Esophagus muscularis mucosa (tissue), 4 donors: ENCODE measurements at regions not wholly inside any gene's neighbourhood (a gene's known extent, or its start where the extent isn't known, plus 50 kb on each side); places are given as distances from the start of the nearest gene placed in this dataset.

Experiments
- DNase-seq: peaks from one replicate; pipeline ENCODE4 v3.0.0-alpha.2; 2017; ENCODE audit errors: extremely low spot score
- H3K27ac ChIP-seq, 4 donors: fragments of 200-600 bp; sonication (generic); replicated peaks in 1 of 4; 1 replicate in 3 of 4; 2 replicates in 1 of 4; pipeline ENCODE4 v1.5.1; 2016 to 2019; ENCODE audit warnings: mild to moderate bottlenecking in 1 of 4
- H3K27me3 ChIP-seq, 4 donors: fragments of 200-600 bp; sonication (generic); one replicate each; pipeline versions ENCODE4 v1.5.1 to v1.6.0; 2016 to 2019
- H3K36me3 ChIP-seq, 4 donors: fragments of 200-600 bp; sonication (generic); one replicate each; pipeline ENCODE4 v1.5.1; 2016 to 2019
- H3K4me1 ChIP-seq, 4 donors: fragments of 200-600 bp; sonication (generic); one replicate each; pipeline ENCODE4 v1.5.1; 2016 to 2019
- H3K4me3 ChIP-seq, 4 donors: fragments of 200-600 bp; sonication (generic); 1 replicate in 2 of 4; 2 replicates in 2 of 4; pipeline ENCODE4 v1.5.1; 2016 to 2019; ENCODE audit warnings: mild to moderate bottlenecking in 4 of 4, moderate library complexity in 1 of 4
- H3K9me3 ChIP-seq, 4 donors: fragments of 200-600 bp; sonication (generic); 1 replicate in 3 of 4; 2 replicates in 1 of 4; pipeline ENCODE4 v1.5.1; 2016 to 2019
- EP300 ChIP-seq: sonication (generic); formaldehyde crosslinking; IDR thresholded peaks from one replicate; pipeline ENCODE4 v1.6.1; 2017; ENCODE audit warnings: antibody characterized with exemption
- POLR2A ChIP-seq: fragments of 450-650 bp; IDR thresholded peaks from one replicate; pipeline ENCODE4 v1.6.1; 2017; ENCODE audit warnings: antibody characterized with exemption, moderate library complexity, mild to moderate bottlenecking, low read depth
- POLR2AphosphoS5 ChIP-seq, 2 donors: sonication (generic); formaldehyde crosslinking; IDR thresholded peaks; one replicate each; pipeline ENCODE4 v1.6.1; 2017; ENCODE audit warnings: antibody characterized with exemption in 2 of 2
- WGBS: methylation state at CpG from one replicate; pipeline ENCODE4 v1.1.5; 2018; 5-methylcytosine and 5-hydroxymethylcytosine counted together
- intact Hi-C: fragments of 100-400 bp; cut with DNase I; formaldehyde crosslinking; loops from one replicate; pipeline ENCODE4 v1.15.1; 2023
- TF ChIP-seq, protein P1 (sequence below), 3 experiments: fragments of 200-600 bp in 2 of 3; fragments of 450-650 bp in 1 of 3; sonication (generic) in 2 of 3; IDR thresholded peaks; one replicate each; pipeline ENCODE4 v1.5.1; 2017 to 2019; ENCODE audit warnings: antibody characterized with exemption in 3 of 3, mild to moderate bottlenecking in 2 of 3, moderate library complexity in 1 of 3

DNA sequence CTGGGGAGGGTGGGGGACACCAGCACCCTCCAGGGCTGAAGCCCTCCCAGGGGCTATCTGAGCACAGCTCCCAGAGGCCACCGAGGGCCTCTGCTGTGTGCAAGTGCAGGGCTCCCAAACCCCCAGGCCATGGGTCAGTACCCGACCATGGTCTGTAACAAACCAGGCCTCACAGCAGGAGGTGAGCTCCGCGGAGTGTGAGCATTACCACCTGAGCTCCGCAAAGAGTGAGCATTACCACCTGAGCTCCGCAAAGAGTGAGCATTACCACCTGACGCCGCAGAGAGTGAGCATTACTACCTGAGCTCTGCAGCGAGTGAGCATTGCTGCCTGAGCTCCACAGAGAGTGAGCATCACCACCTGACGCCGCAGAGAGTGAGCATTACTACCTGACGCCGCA lies 152.9 kb upstream of the IRX2 start:
- intact Hi-C loops: no loop called here
- TF ChIP-seq, protein P1, sequence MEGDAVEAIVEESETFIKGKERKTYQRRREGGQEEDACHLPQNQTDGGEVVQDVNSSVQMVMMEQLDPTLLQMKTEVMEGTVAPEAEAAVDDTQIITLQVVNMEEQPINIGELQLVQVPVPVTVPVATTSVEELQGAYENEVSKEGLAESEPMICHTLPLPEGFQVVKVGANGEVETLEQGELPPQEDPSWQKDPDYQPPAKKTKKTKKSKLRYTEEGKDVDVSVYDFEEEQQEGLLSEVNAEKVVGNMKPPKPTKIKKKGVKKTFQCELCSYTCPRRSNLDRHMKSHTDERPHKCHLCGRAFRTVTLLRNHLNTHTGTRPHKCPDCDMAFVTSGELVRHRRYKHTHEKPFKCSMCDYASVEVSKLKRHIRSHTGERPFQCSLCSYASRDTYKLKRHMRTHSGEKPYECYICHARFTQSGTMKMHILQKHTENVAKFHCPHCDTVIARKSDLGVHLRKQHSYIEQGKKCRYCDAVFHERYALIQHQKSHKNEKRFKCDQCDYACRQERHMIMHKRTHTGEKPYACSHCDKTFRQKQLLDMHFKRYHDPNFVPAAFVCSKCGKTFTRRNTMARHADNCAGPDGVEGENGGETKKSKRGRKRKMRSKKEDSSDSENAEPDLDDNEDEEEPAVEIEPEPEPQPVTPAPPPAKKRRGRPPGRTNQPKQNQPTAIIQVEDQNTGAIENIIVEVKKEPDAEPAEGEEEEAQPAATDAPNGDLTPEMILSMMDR (IDR thresholded peaks at IDR 0.05): no peak
- TF ChIP-seq POLR2AphosphoS5 (IDR thresholded peaks at IDR 0.05) (no peak), EP300 (no peak), POLR2A (no peak)
- no peaks in the 10 kb centered on the region for H3K36me3 ChIP-seq
- no peaks in the 10 kb centered on the region for H3K9me3 ChIP-seq
- 69% methylated on average over 9 of the region's 13 CpGs for WGBS
- no peak overlapping the region for H3K27ac ChIP-seq
- peak; percentile 55 for DNase-seq
- H3K4me3 ChIP-seq: no peak overlapping the region
- H3K27me3 ChIP-seq: peaks cover 0 to 16% (median 0%) of the 10 kb centered on the region in 4 donors
- no peaks in the 10 kb centered on the region for H3K4me1 ChIP-seq

DNA sequence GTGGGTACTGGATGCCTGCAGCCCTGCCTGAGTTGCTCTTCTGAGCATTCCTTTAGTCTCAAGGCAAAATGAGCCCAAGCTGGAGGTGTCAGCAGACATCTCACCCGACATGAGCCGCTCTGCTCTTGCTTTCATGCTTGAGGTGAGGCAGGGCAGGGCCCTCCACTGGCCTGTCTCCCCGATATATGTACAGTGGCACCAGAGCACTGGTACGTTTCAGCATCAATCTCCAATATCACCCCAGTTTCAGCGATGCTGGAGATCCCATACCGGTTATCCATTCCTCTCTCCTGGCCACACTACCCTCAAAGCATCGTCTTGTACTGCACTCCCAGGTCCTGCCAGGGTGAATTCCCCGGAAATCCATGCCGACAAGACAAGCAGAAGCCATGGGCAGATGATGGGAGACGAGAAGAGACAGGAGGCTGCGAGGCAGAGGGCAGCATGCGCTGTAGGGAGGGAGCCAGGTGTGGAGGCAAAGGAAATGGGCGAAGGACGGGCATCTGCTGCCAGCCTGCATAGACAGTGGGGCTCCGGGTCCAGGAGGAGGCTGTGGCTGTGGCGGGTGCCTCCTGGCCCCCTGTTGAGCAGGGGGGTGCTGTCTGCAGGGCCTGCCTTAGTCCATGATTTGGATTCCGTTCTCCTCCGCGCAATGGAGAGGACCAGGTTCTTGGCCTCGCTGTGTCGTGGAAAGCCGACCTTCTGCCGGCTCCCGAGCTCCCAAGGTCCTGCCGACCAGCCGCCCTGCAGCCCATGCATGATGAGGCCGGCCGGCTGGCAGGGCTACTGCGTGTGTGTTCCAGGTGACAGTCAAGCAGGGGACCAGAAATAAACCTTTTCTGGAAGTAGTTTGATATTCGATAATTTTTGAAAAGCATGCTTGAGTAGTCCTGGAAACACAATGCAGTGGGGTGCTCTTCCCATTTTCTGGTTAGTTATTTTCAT lies 152.2 kb upstream of the IRX2 start:
- DNase-seq: peak; percentile 89
- Histone ChIP-seq H3K36me3 (no peaks in the 10 kb centered on the region), H3K4me1 (no peaks in the 10 kb centered on the region), H3K27ac (no peak overlapping the region), H3K9me3 (no peaks in the 10 kb centered on the region), H3K4me3 (no peak overlapping the region), H3K27me3 (peaks cover 0 to 16% (median 0%) of the 10 kb centered on the region in 4 donors)
- 85% methylated on average over 28 of the region's 30 CpGs for WGBS
- TF ChIP-seq EP300 (no peak), POLR2A (no peak), POLR2AphosphoS5 (IDR thresholded peaks at IDR 0.05) (no peak)
- TF ChIP-seq, protein P1 (IDR thresholded peaks at IDR 0.05): no peak
- intact Hi-C loops: no loop called here

DNA sequence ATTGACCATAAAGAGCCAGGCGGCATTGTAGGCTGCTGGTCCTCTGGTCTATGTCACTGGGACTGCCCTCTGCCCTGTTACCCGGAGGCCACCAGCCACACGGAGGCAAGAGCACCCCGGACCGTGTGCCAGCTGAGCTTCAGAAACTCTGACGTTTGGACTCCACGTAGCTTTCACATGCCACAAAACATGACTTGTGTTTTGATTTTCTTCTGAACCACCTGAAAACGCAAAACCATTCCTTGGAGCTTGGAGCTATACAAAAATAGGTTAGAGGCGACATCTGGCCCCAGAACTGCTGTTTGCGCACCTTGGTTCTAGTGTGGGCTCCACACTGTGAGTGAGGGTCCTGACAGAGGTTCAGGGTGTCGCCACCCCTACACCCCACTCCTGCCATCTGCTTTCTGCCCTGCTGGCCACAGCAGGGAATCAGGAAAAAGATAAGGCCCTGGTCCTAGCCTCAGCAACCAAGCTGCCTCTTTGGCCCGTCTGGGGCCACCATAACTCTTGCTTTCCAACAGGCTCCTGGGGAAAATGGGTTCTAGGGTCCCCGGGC lies 151.3 kb upstream of the IRX2 start:
- intact Hi-C loops: no loop called here
- Histone ChIP-seq H3K9me3 (peaks cover 0 to under 1% (median 0%) of the 10 kb centered on the region in 4 donors), H3K4me1 (no peaks in the 10 kb centered on the region), H3K4me3 (no peak overlapping the region), H3K27me3 (peaks cover 0 to 19% (median 0%) of the 10 kb centered on the region in 4 donors), H3K27ac (no peak overlapping the region), H3K36me3 (no peaks in the 10 kb centered on the region)
- WGBS: 87% methylated on average over 11 of the region's 13 CpGs
- TF ChIP-seq POLR2A (no peak), EP300 (no peak), POLR2AphosphoS5 (IDR thresholded peaks at IDR 0.05) (no peak)
- TF ChIP-seq, protein P1 (IDR thresholded peaks at IDR 0.05): no peak
- peak; percentile 12 for DNase-seq

DNA sequence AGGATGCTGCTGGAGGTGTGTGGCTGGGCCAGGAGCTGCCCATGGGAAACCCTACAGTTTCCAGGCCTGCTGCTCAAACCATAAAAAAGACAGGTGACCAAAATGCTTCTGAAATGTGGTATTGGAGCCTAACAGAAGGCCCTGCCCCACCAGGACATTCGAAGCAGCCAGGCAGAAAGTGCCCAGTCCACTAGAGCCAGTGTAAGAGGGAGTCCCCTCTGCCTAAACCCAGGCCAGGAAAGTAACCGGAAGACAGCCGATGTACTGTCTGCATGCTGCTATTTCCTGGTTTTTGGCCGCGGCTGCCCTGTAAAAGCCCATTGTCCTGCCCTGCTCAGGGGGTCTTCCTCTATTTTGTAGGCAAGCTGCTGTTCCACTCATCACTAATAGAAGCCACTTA lies 150.7 kb upstream of the IRX2 start:
- TF ChIP-seq POLR2A (no peak), EP300 (no peak), POLR2AphosphoS5 (IDR thresholded peaks at IDR 0.05) (no peak)
- TF ChIP-seq, protein P1 (IDR thresholded peaks at IDR 0.05): no peak
- H3K27me3 ChIP-seq: peaks cover 0 to 22% (median 0%) of the 10 kb centered on the region in 4 donors
- no peak overlapping the region for H3K4me3 ChIP-seq
- intact Hi-C loops: no loop called here
- H3K4me1 ChIP-seq: no peaks in the 10 kb centered on the region
- peaks cover 0 to 5% (median 0%) of the 10 kb centered on the region in 4 donors for H3K9me3 ChIP-seq
- no peaks in the 10 kb centered on the region for H3K36me3 ChIP-seq
- peak; percentile 39 for DNase-seq
- WGBS: 65% methylated on average over 5 of the region's 5 CpGs
- H3K27ac ChIP-seq: no peak overlapping the region
